Effector memory CD4-positive, alpha-beta T cell (primary cell): ENCODE measurements at regions not wholly inside any gene's neighbourhood (a gene's known extent, or its start where the extent isn't known, plus 50 kb on each side); places are given as distances from the start of the nearest gene placed in this dataset.

Experiments
- DNase-seq, 3 donors: peaks; one replicate each; pipeline ENCODE4 v3.0.0-alpha.2; 2020
- H3K27ac ChIP-seq: 2 replicates; pipeline ENCODE4 v1.7.0; 2013; ENCODE audit warnings: mild to moderate bottlenecking, low read length, moderate library complexity; ENCODE audit not compliant: insufficient read depth, poor library complexity, severe bottlenecking
- H3K27me3 ChIP-seq: replicated peaks from 2 replicates; pipeline ENCODE4 v1.7.0; 2013; ENCODE audit warnings: mild to moderate bottlenecking, low read length; ENCODE audit not compliant: insufficient read depth, control insufficient read depth, poor library complexity, severe bottlenecking
- H3K36me3 ChIP-seq: 2 replicates; pipeline ENCODE4 v1.7.0; 2013; ENCODE audit warnings: mild to moderate bottlenecking, low read length, moderate library complexity; ENCODE audit not compliant: control insufficient read depth, insufficient read depth
- H3K4me1 ChIP-seq: 2 replicates; pipeline ENCODE4 v1.7.0; 2013; ENCODE audit warnings: low read length, mild to moderate bottlenecking; ENCODE audit not compliant: control insufficient read depth, insufficient read depth, poor library complexity, severe bottlenecking
- H3K4me3 ChIP-seq: 2 replicates; pipeline ENCODE4 v1.7.0; 2013; ENCODE audit warnings: low read length, low read depth, mild to moderate bottlenecking; ENCODE audit not compliant: insufficient read depth, poor library complexity, severe bottlenecking
- H3K9me3 ChIP-seq: 2 replicates; pipeline ENCODE4 v1.7.0; 2013; ENCODE audit warnings: mild to moderate bottlenecking, low read length, moderate library complexity; ENCODE audit not compliant: control insufficient read depth

DNA sequence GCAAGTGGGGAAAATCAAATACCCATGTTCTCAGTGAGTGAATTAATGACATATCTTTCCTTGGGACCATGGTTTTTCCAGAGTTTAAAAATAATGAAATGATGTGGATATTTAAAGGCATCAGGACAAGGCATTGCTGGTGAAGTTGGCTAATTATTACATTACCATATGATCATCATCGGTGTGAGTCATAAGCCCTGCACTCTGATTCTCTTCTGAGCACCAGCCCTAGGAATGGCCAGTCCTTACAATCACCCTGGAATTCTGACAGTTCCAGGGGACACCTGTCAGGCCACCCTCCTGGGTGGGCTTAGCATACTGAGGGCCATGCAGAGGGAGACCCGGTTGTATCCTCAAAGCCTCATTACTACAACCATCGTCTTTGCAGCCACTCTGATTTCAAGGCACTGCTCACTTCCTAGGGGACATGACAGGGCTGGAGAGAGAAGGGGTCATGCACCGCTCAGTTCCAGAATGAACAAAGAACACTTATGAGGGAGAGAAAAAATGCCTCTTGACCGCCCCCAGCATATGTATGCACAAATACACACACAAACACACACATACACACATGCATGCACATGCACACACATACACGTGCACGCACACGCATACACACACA lies 365.0 kb downstream of the MIAT start:
- Histone ChIP-seq H3K36me3 (no peaks in the 10 kb centered on the region), H3K4me3 (no peak overlapping the region), H3K9me3 (no peaks in the 10 kb centered on the region), H3K27me3 (no peaks in the 10 kb centered on the region), H3K4me1 (no peaks in the 10 kb centered on the region), H3K27ac (no peak overlapping the region)
- no peak for DNase-seq

DNA sequence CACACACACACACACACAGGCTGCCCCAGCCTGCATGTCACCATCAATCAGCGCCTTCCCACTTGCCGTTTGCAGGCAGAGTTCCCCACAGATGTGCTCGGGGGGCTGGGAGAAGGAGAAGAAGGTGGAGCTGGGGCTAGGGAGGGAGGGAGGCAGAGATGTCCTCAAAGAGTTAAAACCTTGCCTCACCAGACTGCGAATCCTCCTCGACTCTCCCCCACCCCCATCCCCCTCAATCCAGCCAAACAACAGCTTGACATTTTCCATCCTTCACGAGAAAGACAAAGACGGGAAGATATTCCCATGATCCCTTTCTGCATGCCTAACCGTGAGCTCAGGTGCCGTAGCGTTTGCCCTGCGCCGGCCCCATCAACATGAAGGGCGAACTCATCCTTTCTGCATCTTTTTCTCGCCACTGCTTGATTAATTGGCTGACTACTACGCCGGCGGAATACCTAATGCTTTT lies 365.5 kb downstream of the MIAT start:
- Histone ChIP-seq H3K27me3 (no peaks in the 10 kb centered on the region), H3K9me3 (no peaks in the 10 kb centered on the region), H3K4me1 (no peaks in the 10 kb centered on the region), H3K27ac (no peak overlapping the region), H3K36me3 (no peaks in the 10 kb centered on the region), H3K4me3 (no peak overlapping the region)
- no peak for DNase-seq

DNA sequence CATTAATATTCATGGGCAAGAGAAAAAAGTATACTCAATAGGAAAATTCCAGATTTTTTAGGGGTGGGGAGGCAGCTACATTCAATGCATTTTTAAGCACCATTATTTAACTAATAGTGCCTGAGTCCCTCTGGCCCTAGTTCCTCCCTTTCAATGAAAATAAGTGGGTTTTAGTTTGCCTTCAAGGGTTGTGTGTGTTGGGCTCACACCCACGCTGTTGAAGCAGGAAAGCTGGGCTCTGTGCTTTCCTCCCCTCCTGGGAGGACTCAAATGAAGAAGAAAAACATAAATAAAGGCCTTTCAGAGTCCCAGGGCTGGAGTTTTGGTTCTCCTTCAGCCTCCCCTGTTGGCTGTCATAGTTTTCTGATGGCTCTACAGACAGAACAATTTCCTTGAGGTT lies 366.2 kb downstream of the MIAT start:
- Histone ChIP-seq H3K36me3 (no peaks in the 10 kb centered on the region), H3K27ac (no peak overlapping the region), H3K4me3 (no peak overlapping the region), H3K9me3 (no peaks in the 10 kb centered on the region), H3K4me1 (no peaks in the 10 kb centered on the region), H3K27me3 (no peaks in the 10 kb centered on the region)
- no peak for DNase-seq

DNA sequence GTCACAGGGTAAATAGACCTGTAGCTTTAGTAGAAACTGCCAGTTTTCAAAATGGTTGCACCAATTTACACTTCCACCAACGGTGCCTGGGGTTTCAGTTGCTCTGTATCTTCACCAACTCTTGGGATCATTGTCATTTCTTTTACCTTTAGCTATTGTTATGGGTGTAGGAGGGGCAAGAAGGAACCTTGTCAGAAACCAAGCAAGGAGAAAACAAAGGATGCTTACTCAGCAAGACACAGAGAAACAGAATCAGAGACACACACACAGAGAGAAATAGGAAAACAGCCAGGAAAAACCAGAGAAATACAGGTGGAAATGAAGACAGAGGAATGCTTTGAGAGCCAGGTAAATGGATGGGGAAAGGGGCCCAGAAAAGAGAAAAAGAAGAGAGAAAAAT lies 367.6 kb downstream of the MIAT start:
- no peaks in the 10 kb centered on the region for H3K4me1 ChIP-seq
- no peaks in the 10 kb centered on the region for H3K9me3 ChIP-seq
- DNase-seq = no peak
- H3K4me3 ChIP-seq = no peak overlapping the region
- no peaks in the 10 kb centered on the region for H3K36me3 ChIP-seq
- H3K27me3 ChIP-seq = no peaks in the 10 kb centered on the region
- no peak overlapping the region for H3K27ac ChIP-seq

DNA sequence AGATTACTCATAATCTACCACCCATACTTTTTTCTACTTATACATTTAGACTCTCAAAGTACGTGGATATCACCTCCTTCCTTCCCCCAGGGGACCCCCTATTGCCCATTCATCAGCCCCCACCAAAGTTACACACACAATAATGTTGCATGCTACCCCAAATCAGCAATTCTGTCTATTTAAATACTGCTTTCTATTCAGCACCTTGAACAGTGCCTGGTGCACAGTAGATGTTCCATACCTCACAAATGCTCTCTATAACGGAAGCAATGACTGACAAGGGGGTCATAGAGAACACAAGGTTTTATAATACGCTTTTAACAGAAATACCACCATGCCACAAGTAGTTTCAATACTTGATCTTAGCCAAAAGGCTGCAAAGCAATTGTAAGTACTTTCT lies 370.7 kb downstream of the MIAT start:
- no peaks in the 10 kb centered on the region for H3K27me3 ChIP-seq
- no peaks in the 10 kb centered on the region for H3K9me3 ChIP-seq
- H3K36me3 ChIP-seq = no peaks in the 10 kb centered on the region
- H3K4me3 ChIP-seq = no peak overlapping the region
- H3K4me1 ChIP-seq = no peaks in the 10 kb centered on the region
- DNase-seq = no peak
- no peak overlapping the region for H3K27ac ChIP-seq

DNA sequence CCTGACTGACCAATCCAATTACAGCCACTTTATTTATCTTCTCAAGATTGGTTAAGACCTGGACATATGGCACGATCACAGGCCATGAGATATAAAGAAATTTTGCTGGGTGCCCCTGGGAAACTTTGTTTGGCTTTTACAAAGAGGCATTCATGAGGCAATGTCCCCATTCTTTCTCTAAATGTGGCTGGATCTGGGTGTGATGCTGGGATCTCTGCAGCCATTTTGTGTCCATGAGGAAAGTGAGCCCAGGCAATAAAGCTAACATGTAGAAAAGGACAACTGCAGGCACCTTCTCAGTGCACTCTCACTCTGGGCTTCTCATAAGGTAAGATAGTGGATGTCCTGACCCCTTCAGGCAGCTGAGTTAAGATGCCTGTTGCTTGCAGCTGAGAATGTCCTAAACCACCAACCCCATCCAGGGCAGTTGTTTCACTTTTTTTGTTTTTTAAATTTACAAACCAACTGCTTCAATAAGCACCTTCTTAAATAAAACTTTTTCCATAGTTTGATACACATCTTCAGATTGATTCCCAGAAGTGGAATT lies 372.3 kb downstream of the MIAT start:
- H3K27me3 ChIP-seq = no peaks in the 10 kb centered on the region

DNA sequence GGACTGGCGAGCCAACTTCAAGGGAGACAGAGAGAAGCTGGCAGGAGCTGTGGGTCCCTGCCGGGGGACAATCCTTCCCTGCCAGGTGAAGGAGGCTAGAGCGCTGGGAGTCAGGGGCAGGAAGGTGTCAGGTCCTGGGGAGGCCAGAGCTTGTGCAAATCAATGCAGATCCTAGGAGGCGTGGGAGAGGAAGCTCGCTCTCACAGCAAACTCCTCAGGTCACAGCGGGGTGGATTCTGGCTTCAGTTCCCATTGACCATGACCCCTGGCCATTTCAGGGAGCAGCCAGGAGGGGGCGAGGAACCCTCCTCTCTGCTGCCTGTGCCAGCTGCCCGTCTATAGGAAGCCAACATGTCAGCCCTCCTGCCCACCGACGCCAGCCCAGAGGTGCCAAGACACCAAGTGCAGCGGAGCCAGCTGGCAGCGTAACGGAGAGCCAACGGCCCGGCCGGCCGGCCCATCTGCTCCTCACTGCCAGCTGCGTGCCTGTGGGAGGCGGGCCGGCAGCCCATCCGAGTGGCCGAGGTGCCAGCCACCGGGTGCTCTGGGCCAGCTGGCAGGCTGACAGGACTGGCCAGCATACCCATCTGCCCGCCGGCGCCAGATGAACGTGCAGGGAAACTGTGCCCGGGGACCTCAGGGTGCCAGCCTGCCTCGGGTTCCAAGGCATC lies 374.8 kb downstream of the MIAT start:
- Histone ChIP-seq H3K4me1 (no peaks in the 10 kb centered on the region), H3K27ac (no peak overlapping the region), H3K4me3 (no peak overlapping the region), H3K9me3 (no peaks in the 10 kb centered on the region), H3K27me3 (no peaks in the 10 kb centered on the region), H3K36me3 (no peaks in the 10 kb centered on the region)
- DNase-seq = no peak

More for the DNA sequence above, 372.3 kb downstream of the MIAT start:
- H3K36me3 ChIP-seq = no peaks in the 10 kb centered on the region
- H3K4me1 ChIP-seq = no peaks in the 10 kb centered on the region
- no peak for DNase-seq
- H3K9me3 ChIP-seq = no peaks in the 10 kb centered on the region
- no peak overlapping the region for H3K4me3 ChIP-seq
- no peak overlapping the region for H3K27ac ChIP-seq

GRCh38 chr22:27041745-27042310 lies 384.4 kb downstream of the MIAT start:
- Histone ChIP-seq H3K36me3 (no peaks in the 10 kb centered on the region), H3K27me3 (no peaks in the 10 kb centered on the region), H3K9me3 (no peaks in the 10 kb centered on the region), H3K4me3 (no peak overlapping the region), H3K27ac (no peak overlapping the region), H3K4me1 (no peaks in the 10 kb centered on the region)
- no peak for DNase-seq

- Histone ChIP-seq H3K36me3 (no peaks in the 10 kb centered on the region), H3K4me3 (no peak overlapping the region), H3K4me1 (no peaks in the 10 kb centered on the region), H3K9me3 (no peaks in the 10 kb centered on the region), H3K27me3 (no peaks in the 10 kb centered on the region), H3K27ac (no peak overlapping the region)
- no peak for DNase-seq
Observed at GRCh38 chr22:27043262-27043661, 385.9 kb downstream of the MIAT start.
